ENCODE measurements at regions not wholly inside any gene's neighbourhood (a gene's known extent, or its start where the extent isn't known, plus 50 kb on each side); places are given as distances from the start of the nearest gene placed in this dataset.

DNA sequence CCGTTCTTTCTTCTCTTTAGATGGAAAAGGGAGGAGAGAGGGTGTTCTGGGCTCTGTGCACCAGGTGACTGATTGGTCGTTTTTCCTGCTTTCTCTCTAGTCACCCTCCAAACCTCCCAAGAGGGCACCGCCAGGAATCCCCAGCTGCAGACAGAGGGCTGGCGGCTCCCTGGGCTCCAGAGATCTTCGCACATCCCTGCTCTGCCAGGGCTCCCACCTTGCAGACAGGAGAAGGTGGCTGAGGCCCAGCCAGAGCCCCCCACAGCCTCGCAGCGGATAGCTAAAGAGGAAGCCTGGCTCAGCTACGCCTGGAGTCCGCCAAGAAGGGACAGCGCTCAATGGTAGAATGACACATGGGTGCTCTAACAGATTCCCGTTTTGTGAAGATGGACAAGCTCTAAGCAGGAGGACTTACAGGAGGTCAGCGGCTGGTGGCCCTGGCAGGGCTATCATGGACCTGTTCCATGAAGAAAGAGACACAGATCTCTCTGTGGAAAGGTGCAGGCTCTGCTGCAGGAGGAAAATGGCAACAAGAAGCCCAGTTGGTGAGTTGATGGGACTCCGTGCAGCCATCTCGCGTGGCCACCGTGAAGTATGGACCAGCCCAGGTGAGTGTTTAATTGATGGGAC is 976.9 kb downstream of the BRD1 start:
- DNase-seq: no peak

DNA sequence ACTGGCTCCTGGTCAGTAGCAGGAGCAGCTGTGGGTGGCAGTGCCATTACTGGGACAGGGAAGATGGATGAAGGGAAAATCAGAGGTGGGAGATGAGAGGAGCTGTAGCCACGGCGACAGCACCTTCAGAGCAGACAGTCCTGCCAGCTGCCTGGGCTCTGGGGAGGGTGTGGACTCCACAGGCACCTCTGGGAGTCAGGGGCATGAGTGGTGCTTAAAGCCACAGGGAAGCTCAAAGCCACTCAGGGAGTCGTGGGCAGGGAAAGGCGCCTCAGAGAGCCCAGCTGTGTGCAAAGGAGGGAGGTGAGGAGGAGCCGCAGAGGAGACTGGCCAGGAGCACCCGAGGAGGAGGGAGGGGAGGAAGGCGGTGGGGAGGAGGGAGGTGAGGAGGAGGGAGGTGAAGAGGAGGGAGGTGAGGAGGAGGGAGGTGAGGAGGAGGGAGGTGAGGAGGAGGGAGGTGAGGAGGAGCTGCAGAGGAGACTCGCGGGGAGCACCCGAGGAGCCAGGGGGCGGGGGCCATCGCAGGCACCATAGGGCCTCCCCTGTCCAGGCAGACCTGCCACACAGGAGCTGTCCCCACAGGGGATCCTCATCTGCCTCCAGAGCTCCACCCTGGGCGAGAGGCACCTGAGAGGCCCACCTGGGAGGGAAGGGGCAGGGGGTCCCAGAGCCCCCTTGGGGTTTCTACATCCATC is 977.6 kb downstream of the BRD1 start:
- DNase-seq: no peak

DNA sequence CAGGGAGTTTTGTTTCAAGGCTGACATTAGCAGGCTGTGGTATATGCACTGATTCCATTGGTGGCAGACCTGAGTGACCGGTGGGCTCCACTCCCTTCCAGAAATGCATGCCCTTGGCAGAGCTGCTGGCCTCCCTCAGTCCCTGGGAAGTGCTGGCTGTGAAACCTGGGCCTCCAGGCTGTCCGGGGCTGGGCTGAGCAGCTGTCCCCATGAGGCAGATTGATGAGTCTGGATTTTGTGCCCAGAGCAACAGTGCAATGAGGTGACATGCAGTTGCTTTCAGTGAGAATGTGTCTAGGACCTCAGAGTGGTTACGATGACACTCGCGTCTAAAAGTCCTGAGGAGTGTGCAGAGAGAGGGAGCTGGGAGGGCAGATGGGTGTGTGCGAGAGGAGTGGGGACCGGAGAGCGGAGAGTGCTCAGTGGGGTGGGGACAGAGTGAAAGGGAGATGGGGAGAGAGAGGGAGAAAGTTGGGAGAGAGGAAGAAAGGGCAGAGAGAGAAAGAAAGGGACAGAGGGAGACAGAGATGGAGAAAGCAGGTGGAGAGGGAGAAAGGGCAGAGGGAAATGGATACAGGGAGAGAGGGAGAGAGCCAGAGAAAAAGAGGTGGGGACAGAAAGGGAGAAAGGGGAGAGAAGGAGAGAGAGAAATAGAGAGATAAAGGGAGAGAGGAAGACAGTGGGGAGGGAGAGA is 978.3 kb downstream of the BRD1 start:
- DNase-seq: no peak

DNA sequence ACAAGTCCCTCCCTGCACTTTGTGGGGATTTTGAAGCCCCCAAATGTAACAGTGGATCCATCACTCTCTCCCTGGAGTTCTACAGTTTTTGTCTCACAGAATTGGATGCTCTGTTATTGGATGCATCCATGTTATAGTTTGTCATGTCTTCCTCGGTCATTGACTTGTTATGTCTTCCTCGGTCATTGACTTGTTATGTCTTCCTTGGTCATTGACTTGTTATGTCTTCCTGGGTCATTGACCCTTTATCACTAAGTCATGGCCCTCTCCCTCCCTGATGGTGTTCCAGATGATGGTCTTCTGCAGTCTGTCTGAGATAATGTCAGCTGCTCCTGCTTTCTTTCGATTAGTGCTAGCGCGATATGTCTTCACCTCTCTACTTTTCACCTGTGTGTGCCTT is 981.5 kb downstream of the BRD1 start:
- DNase-seq: no peak

DNA sequence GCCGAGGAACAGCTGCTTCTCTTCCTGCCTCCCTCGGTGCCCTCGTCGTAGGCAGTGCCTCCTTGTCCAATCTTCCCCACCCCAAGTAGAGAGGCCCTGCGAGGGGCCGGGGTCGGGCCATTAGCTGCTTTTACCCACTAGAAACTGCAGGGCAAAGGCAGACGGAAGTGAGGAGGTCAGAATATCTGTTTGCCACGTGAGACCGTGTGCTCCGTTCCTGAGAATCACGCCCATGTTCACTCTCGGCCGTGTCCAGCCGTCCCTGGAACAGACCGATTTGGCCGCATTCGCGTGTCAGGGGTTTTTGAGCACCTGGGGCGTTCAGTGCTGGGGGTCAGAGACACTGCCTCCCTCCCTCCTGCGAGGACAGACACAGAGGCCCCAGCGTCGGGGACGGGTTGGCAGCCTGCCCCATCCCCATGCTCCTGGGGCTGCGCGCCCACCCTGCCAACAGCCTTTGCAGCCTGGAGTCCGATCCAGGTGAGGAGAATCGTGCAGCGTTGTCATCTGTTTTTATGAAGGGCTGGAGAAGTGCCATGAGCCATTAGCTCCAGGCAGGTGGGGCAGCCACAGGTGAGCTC is 982.2 kb downstream of the BRD1 start:
- DNase-seq: no peak

DNA sequence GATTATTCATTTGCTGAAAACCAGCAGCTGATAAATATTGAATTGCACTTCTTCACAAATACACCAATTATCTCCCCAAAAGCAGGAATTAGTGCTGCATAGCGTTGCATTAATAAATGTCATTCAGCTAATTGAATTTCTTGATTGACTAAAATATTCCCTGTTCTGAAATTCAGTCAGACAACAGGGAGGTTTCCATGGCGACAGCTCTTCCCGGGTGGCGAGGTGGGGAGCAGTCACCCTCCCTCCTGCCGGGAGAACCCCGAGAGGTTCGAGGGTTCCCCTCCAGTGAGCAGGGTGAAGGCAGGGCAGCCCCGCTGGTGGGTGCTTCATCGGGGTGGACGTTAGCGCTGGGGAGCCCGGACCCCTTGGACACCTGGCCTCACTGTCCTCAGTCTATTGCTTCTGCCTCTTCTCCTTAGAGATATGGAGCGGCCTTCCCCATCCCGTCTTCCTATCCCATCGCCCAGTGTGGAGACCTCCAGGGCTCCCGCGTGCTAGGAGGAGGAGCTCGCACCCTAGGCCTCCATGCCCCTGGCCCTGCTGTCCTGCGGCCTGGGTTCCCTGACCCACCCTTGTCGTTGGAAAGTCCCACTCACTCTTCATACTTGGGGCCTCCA is 983.5 kb downstream of the BRD1 start:
- no peak for DNase-seq

DNA sequence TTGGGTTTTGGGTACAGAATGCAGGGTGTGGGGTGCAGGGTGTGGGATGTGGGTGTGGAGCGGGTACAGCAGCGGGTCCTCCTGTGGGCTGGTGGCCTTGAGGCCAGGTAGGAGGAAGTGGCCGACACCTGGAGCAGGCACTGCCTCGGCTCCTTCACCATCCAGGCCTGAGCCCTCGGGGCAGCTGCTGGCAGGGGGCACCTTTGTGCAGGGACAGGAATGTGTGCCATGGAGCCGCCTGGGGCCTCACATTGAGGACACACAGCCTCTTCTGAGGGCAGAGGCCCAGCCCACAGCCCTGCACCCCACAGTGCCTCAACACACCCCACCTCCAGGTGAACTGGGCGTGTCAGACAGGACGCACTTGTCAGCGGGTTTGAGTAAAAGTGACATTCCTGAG is 984.0 kb downstream of the BRD1 start:
- DNase-seq: no peak

DNA sequence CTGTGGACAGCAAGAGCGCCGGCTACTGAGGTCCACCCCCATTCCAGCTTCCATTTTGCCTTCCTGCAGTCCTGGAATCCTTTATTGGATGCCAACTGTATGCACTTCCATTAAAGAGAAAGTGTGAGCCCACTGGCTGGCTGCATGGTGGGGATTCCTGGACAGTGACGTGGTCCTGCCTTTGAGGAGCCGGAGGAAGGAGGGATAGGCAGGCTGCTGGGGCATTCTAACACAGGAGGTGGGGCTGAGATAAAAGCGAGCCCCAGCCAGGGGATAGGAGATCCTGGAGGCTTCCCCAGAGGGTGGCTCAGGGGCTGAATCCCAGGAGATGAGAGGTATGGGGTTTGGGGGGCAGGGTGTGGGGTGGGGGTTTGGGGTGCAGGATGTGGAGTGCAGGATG is 984.7 kb downstream of the BRD1 start:
- DNase-seq: no peak

DNA sequence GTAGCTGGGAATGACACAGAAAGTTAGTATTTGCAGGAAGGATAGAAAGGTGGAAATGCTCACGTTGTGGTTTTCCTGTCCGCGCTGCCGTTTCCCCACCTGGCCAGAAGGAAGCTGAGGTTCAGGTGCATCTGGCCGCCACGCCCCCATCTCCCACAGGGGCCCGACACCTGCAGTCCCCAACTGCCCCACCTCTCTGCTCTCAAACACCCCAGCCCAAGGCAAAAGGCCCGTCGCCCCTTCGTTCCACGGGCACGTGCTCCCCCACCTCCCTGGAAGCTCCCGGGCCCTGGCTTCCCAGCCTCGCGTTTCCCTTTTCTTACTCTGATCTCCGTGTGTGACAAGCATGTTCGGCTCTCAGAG is 985.1 kb downstream of the BRD1 start:
- DNase-seq: no peak

DNA sequence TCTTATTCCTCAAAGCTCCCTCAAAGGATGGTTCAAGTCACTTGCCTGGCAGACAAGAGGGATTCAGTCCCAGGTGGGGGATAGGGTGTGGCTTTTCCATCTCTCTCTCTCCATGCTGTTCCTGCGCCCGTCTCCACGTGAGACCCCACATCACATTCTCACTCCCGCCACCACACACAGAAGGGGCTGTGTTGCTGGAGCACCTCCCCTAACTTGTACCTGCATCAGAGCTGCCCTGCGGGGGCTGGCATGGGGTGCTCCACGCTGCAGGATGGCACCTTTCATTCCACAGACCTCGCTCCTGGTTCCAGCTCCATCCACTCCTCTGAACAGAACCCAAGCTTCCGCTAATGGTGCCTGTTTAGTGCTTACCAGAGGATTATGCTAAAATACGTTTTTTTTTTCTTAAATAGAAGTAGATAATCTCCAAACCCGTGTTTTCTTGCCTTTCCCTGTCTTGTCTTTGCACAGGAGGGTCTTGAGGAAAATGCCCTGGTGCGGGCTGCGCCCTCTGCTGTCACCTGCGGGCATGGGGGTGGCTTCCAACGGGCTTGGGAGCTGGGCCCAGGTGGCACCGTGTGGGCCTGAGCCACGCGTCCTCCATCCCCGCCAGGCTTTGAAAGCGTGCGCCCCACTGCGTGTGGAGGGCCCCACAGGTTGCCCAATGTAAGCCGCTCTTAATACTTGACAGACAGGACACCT is 985.6 kb downstream of the BRD1 start:
- no peak for DNase-seq

DNA sequence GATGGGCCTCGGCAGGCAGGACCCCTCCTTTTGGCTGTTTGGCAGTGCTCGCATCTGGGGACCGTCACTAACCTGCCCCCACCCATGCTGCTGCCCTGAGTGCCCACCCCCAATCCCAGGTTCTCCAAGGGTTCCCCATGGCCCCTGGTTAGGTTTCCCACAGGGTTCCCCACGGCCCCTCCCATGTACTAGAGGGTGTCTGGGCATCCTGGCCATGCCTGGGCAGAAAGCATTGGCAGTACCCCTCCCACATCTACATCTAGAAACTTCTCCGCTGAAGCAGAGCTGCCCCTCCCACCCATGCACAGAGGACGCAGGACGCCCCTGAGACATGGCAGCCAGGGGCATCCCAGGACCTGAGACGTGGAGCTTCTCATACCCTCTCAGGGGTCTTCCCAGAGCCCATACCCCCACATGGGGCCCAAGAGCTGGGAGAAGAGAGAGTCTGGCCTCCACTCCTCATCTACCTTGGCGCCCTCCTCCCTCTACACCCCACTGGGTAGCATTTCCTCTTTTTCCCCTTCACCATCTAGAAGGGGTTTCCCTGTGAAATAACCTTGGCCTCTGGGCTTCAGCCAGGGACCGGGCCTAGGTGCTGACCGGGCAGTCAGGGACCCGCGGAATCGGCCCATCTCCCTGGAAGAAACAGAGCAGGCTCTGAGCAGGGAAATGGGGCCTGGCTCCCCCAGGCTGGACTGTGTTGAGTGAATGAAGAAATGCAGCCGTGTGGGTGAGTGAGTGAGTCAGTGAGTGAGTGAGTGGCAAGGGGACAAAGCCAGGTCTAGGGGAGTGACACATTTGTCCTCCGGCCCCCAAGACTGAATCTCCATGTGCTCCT is 987.3 kb downstream of the BRD1 start:
- DNase-seq: no peak

DNA sequence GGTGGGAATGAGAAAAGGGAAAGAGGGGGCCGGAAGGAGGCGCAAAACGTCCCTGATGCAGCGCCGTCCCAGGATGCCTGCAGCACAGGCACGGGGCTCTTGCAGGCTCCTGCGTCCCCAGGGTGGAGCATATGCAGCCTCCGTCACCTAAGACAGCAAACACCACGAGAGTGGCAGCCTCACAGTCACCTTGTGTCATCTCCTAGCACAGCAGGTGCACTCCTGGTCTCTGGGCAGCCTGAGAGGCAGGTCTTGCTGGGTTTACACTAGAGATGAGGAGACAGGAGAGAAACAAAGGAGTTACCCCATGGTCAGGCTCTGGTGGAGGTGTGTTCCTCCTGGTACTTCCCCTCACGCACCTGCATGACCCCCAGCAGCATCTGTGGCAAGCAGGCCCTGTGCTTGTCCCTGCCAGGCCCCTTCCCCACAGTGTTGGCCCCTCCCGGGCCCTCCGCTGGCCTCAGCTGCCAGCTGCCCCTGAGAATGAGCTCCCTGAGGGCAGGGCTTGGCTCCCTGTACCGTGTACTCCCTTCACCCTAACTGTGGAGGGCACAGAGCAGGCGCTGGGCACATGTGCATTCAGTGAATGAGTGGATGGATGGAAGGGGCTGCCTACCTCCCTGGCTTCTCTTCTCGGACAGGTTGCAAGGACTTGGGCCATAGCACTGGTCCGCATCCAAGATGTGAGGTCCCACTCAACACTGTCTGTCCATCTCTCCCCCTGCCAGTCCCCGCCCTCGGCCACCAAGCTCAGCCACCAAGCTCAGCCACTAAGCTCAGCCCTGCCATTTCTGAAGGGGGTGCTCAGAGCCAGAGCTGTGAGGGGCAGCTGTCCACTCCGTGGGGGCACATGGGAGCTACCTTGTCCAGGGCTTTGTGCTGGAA is 988.6 kb downstream of the BRD1 start:
- no peak for DNase-seq

DNA sequence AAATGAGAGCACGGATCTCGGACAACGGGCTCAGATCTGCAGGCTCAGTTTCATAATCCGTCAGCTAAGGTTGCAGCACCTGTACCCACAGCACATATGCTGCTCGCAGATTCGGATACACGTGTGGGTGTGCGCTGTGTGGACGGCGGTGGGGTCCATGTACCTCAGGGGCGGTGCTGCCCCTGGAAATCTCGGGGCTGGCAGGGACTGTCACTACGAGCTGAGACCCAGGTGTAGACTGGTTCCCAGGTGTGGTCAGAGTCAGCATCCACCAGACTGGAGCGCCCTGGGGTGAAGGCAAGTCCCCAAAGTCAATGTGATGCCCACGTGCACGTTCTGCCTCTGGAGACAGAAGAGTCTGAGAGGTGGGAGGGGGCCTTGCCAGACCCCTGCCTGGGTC is 989.3 kb downstream of the BRD1 start:
- no peak for DNase-seq

DNA sequence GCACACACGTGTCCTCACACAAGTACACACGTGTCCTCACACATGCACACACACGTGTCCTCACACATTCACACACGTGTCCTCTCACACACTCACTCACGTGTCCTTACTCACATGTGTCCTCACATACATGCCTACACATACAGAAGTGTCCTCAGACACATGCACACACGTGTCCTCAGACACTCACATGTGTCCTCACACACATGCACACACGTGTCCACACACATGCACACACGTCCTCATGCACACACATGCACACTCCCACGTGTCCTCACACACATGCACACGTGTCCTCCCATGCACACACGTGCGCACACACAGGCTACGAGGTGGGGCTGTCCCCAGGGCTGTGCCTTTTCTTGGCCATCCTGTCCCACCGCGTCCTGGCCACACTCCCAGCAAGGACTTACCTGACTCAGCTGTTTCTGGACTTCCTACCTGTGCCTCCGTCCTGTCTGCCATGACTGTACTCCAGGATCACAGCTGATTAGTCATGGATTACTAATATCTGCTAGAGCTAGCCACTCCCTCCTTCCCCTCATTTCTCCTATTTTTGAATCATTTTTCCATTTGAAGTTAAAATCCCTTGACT is 990.2 kb downstream of the BRD1 start:
- no peak for DNase-seq

DNA sequence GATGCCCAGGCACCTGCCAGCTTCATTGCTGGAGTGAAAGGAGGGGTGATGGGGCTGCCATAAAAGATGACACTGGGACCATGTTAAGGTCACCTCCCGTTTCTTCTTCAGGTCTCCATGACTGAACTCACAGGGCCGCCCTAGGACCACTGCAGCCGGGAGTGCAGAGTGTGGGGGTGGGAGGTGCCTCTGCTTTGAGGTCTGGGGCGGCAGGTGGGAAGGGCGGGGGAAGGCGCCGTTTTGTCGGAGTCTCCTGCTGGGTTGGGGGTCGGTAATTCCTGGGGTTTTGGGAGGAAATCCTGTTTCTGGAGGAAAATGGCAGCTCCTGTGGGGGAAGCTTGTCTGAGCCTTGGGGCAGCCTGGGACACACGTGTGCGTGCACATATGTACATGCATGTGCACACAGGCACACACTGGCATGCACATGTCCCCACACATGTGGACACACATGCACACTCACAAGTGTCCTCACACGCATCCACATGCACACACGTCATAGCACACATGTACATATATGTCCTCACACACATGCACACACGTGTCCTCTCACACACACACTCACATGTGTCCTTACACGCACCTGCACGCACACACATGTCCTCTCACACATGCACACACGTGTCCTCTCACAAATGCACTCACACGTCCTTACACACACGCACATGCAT is 990.9 kb downstream of the BRD1 start:
- DNase-seq: no peak

DNA sequence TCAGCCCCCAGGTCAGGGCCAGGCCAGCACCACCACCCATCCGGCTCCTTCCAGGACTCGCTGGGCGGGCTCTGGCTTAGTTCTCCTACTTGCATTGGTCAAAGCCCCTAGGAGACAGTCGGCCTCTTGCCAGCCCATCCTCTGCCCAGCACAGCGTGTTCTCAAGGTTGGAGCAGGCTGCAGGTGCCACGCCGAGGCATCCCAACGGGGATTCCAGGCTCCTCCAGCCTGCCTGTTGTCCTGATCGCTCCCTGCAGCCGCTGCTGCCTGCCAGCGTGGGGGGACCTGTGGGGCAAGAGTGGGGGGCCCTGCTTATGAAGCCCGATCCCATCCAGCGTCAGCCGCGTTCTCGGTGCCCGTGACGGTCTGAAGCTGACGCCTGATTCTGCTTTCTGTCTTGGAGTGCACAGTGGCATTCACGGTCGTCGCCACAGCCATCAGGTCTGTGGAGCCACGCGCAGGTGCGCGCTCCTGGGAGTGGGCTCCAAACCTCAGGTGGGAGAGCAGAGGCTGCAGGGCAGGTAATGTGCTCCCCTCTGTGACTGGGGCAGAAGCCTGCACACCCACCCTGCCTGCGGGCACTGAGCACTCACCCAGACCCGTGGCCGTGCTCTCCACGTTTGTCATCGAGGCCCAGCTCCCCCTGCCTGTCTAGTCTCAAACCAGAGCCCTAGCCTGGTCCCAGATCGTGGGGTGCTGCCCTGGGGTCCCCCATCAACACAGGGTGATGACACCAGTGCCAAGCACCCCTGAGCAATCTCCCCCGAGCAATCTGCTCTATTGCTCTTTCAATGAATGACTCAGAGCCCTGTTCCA is 991.6 kb downstream of the BRD1 start:
- DNase-seq: no peak

DNA sequence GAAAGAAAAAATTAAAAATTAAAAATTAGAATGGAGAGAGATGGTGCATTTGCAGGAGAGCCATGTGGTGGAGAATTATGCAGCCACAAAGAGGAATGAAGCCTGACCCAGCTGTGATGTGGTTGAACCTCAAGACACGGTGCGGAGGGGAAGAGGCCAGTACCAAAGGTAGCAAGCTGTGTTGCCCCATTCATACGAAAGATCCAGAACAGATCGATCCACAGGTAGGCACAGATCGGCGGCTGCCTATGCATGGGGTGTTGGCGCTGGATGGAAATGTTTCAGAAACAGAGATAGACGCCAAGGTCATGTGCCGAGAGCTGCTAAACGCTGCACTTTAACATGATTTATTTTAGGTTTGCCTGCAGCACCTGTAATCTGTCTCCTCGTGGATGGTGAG is 992.3 kb downstream of the BRD1 start:
- no peak for DNase-seq

DNA sequence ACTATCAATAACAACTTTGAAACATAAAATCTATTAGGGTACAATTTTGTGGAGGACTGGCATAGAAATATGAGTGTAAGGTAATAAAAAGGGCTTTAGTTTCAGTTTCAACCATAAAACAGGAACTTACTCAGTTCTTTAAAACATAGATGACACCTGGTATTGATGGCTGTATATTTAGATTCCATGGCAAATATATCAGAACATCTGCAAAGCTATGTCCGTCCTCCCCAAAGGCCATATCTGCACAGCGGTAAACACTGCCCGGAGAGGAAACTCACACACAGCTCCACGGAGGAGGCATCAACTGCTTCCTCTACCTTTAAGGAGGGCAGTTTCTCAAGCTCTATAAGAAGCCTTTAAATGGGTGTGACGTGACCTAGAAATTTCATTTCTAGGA is 993.3 kb downstream of the BRD1 start:
- DNase-seq: no peak

DNA sequence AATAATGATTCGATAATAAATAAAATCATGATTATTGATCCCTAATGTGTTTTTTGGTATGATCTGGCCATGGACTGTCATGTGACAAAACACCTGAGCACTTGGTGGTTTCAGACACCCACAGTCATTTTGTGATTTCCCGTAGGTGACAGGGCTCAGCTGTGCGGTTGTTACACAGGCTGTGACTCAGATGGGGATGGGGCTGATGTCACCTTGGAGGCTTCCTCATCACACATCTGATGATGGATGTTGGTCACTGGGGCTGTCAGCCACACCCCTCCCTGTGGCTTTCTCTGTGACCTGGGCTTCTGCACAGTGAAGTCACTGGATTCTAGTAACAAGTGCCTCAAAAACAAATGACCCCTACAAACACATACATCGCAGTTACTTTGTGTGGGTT is 995.1 kb downstream of the BRD1 start:
- no peak for DNase-seq

Measured in CD4-positive, alpha-beta T cell treated with Interleukin-21 for 1 hour (primary cell).